Muscle of back (tissue), 3 donors: ENCODE measurements at regions not wholly inside any gene's neighbourhood (a gene's known extent, or its start where the extent isn't known, plus 50 kb on each side); places are given as distances from the start of the nearest gene placed in this dataset.
"Not testable (repeated sequence)": the region's sequence is repeated elsewhere in the genome, so short reads cannot be mapped to it uniquely, and the experiment has no call there.

Experiments
- DNase-seq, 3 donors: peaks; one replicate each; pipeline versions ENCODE4 v3.0.0 to v3.0.0-alpha.2; 2013

GRCh38 chr11:86167499-86168164, 76.9 kb upstream of the EED start:
- DNase-seq, result peak in 1 of 3 donors; percentile 62

DNA sequence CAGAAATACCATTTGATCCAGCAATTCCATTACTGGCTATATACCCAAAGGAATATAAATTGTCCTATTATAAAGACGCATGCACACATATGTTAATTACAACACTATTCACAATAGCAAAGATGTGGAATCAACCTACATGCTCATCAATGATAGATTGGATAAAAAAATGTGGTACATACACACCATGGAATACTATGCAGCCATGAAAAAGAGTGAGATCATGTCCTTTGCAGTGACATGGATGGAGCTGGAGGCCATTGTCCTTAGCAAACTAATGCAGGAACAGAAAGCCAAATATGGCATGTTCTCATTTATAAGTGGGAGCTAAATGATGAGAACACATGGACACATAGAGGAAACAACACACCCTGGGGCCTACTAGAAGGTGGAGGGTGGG, 78.3 kb upstream of the EED start:
- DNase-seq, result not testable (repeated sequence)

DNA sequence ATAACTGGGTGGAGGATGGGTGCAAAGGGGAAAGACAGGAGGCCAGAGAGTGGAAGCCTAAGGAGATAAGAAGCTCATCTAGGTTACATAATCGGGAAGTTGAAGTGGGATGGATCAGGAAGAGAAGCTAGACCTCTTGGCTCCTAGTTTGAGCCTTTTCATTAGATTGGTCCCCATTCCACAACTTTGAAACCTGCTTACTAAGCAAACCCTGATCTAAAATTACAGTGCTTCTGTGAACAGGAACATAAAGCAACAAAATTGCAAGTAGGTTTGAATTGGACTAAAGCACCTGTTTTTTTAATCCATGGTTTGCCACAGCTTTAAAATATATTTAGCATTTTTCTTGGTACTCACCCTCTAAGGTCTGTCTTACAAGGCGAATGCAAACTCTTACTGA, 80.4 kb upstream of the EED start:
- DNase-seq, result no peak

- not testable (repeated sequence) for DNase-seq
Observed at GRCh38 chr11:86163221-86163876, 81.2 kb upstream of the EED start.

- peak in 2 of 3 donors; percentile 64 to 66 for DNase-seq
Observed at GRCh38 chr11:86162239-86162638, 82.3 kb upstream of the EED start.

GRCh38 chr11:86161837-86162236, 82.7 kb upstream of the EED start:
- peak in 1 of 3 donors; percentile 47 for DNase-seq

DNA sequence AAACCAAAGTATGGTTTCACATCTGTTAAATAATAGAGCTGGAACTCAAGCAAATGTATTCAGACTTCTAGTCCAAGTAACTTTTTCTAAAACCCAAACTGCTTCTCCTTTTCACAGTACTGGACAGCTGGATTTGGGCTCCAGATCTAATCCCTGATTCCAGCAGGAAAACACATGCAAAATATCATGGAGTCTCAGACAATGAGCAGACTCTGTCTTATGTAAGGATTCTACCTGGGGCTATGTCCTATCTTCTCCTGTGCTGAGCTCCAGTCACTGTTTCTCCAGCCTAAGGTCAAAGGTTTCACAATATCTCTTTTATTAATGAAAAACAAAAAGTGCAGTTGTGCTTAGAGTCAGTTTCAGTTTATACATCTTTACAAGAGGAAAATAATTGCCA, 83.2 kb upstream of the EED start:
- DNase-seq, result peak in 1 of 3 donors; percentile 49

DNA sequence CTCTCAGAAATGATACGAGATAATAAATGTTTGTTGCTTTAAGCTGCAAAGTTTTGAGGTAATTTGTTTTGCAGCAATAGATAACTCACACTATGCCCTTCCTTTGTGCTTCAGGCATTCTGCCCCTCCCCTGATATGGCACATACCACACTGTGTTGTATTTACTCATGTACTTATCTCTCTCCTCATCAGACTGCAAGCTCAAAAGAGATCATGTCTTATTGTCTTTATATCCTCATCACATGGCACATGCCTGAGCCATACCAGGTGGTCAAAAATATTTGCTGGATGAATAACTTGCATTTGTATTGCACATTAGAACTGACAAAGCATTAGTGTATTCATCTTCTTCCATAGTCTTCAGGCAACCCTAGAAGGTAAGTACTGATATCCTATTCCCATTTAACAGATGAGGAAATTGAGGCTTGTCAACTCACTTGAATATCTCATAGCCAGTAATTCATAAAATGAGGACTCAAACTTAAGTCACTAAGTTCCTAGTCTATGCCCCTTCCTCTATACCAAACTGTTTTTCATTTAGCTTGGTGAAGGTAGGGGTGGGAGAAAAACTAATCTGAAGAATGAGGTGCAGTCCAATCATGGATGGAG, 83.9 kb upstream of the EED start:
- no peak for DNase-seq

- DNase-seq, result peak in 1 of 3 donors; percentile 56
Observed at GRCh38 chr11:86159581-86159891, 85.0 kb upstream of the EED start.

GRCh38 chr11:86158704-86159580, 85.6 kb upstream of the EED start:
- no peak for DNase-seq

DNA sequence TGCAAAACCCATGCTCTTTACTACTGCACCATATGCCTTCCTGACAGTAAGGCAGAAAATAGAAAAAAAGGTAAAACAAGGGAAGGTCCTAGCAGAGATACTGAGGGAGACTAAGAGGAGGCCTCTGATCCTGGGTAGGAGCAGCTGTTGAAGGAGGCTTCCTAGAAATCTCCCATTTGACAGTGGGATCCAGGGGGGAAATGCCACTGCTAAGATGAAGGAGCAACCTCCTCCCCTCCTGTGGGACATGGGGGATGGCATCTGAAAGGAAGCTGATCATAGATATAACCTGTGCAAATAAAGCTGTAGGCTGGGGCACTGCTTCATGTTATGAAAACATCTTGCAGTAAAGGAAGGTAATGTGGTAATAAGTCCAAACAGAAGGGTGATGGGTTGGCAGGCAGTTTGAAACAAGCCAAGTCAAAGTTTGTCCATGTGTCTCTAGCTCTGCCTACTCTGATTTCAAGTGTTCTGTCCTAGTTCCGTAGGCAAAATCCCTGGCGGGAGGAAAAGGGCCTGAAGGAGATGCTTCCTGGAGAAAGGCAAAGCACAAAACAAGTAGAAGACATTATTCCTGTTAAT, 86.7 kb upstream of the EED start:
- no peak for DNase-seq

- no peak for DNase-seq
Observed at GRCh38 chr11:86156397-86156955, 87.6 kb upstream of the PICALM start.

DNA sequence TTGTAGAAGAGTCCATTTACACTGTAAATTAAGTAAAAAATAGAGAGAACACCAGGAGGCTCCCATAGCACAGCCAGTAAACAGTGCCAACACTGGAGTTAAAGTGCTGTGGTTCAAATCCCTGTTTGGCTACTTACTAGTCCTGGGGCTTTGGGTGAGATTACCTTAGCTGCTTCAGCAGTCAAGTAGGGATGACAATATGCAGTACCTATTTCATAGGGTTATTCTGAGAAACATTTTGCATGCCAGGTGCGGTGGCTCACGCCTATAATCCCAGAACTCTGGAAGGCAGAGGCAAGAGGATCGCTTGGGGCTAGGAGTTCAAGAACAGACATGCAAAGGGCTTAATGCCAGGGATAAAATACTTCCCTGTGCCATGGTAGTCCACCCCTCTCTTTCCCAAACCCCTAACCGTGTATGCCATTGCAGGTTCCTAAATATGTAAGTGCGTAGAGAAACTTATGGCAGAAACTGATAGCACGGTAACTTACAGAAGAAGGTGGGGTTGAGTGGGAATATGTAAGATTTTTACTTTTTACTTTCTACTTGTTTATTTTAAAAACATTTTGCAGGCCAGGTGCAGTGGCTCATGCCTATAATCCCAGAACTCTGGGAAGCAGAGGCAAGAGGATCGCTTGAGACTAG, 86.4 kb upstream of the PICALM start:
- no peak for DNase-seq

GRCh38 chr11:86153439-86153838, 84.6 kb upstream of the PICALM start:
- DNase-seq, result no peak

GRCh38 chr11:86152901-86153300, 84.0 kb upstream of the PICALM start:
- no peak for DNase-seq

DNA sequence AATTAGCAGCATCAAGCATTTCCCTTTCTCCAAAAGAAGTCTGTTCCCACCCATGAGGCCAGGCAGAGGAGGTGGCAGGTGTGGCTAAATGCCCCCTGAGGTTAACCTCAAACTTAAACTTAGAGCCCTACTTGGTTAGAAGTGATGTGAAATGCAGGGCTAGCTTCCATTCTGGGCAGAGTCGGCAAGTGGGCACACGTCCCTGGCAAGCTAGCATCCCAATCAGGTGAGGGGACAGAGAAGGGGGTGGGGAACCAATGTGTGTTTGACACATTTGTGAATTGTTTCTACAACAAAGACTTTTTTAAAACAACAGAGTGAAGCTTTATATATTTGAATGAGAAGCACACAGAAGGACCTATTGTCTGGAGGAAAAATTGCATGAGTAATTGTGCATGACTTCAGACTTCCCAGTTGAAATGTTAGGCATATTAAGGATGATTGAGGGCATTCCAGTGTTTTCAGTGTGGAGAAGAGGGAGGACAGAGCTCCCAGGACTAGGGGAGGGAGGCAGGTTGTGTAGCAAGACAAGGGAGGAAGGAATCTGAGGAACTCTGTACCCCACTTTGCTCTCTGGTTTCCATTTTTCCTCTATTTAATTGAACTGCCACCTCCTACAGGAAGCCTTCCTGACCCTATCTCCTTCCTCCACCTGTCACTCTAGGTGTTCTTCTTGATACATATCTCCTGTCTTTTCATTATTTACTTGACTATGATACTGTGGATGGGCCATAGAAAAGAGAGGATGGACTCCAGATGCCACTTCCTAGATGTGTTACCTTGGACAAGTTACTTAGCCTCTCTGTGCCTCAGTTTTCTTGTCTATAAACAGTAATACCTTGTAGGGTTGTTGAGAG, 83.3 kb upstream of the PICALM start:
- peak in 1 of 3 donors; percentile 51 for DNase-seq

- peak in 1 of 3 donors; percentile 53 for DNase-seq
Observed at GRCh38 chr11:86151174-86152005, 82.5 kb upstream of the PICALM start.

DNA sequence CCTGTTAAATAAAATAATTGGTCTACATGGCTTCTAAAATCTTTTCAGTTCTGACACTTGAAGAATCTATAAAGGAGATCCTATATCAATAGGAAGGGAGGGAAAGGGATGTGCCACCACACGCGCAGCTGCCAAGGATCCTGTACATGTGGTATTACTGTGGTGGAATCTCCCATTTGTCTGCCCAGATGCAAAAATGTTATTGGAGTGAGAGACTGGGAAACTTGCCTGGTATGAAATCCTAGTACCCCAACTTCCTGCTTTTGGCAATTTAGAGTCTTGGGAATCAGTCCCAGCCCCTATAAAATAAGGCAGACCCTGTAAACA, 81.9 kb upstream of the PICALM start:
- peak in 1 of 3 donors; percentile 61 for DNase-seq

DNA sequence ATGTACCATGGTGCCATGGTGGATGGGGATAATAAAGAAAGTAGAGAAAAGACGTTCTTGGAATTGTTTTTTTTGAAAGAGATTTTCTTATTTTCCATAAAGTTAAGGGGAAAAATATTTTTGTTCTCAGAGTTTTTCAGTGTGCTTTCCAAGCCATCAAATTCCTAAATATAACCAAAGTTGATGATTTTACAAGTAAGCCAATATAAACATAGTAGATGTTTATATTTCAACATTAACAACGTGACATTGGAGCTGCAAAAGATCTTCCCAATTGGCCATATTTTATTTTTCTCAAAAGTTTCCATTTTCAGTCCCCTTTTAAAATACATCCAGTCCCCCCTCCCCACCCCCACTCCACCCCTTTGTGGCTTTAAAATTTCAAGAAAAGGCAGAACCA, 80.9 kb upstream of the PICALM start:
- DNase-seq, result no peak
